Epithelial cell of esophagus (primary cell): ENCODE measurements at regions not wholly inside any gene's neighbourhood (a gene's known extent, or its start where the extent isn't known, plus 50 kb on each side); places are given as distances from the start of the nearest gene placed in this dataset.

Experiments
- DNase-seq: peaks from one replicate; pipeline ENCODE4 v3.0.0; 2010; ENCODE audit warnings: low read depth
- H3K4me3 ChIP-seq: 2 replicates; pipeline ENCODE4 v1.5.1; 2011; ENCODE audit warnings: mild to moderate bottlenecking, low read length, control low read depth
- CTCF ChIP-seq: IDR thresholded peaks from 2 replicates; pipeline ENCODE4 v1.5.1; 2011; ENCODE audit warnings: low read depth, mild to moderate bottlenecking, low read length, control low read depth, inconsistent platforms; ENCODE audit not compliant: insufficient read depth; ENCODE audit errors: missing control alignments

- no peak for TF ChIP-seq CTCF
- no peak overlapping the region for H3K4me3 ChIP-seq
- DNase-seq, result no peak
Observed at GRCh38 chr21:23858878-23859277, 1748.4 kb downstream of the MRPL39 start.

- TF ChIP-seq CTCF, result no peak
- DNase-seq, result peak; percentile 7
- H3K4me3 ChIP-seq, result no peak overlapping the region
Observed at GRCh38 chr21:23853796-23854379, 1753.4 kb downstream of the MRPL39 start.

GRCh38 chr21:23837564-23837963, 1769.7 kb downstream of the MRPL39 start:
- TF ChIP-seq CTCF, result no peak
- H3K4me3 ChIP-seq, result no peak overlapping the region
- DNase-seq, result no peak

GRCh38 chr21:23822760-23823159, 1784.5 kb downstream of the MRPL39 start:
- TF ChIP-seq CTCF, result no peak
- DNase-seq, result no peak
- no peak overlapping the region for H3K4me3 ChIP-seq

GRCh38 chr21:23817337-23817736, 1789.9 kb downstream of the MRPL39 start:
- no peak for TF ChIP-seq CTCF
- no peak overlapping the region for H3K4me3 ChIP-seq
- no peak for DNase-seq

- no peak for TF ChIP-seq CTCF
- H3K4me3 ChIP-seq, result no peak overlapping the region
- DNase-seq, result no peak
Observed at GRCh38 chr21:23812485-23812884, 1794.8 kb downstream of the MRPL39 start.

- no peak overlapping the region for H3K4me3 ChIP-seq
- DNase-seq, result no peak
- TF ChIP-seq CTCF, result no peak
Observed at GRCh38 chr21:23811805-23812204, 1795.5 kb downstream of the MRPL39 start.
